NCI-H82 treated with DMSO at 0.1 percent for 48 hours (cell line): ENCODE measurements at regions not wholly inside any gene's neighbourhood (a gene's known extent, or its start where the extent isn't known, plus 50 kb on each side); places are given as distances from the start of the nearest gene placed in this dataset.

Source experiments
- DNase-seq: peaks from one replicate; lab custom pipeline; 2025; ENCODE audit not compliant: unreplicated experiment; lab: John Stamatoyannopoulos, UW

GRCh38 chr14:38850664-38851063 is 252.4 kb downstream of the SEC23A start:
- no peak for DNase-seq

GRCh38 chr14:38848243-38848935 is 254.6 kb downstream of the SEC23A start:
- DNase-seq, result no peak

- DNase-seq, result no peak
Measured at GRCh38 chr14:38847161-38847560, 255.9 kb downstream of the SEC23A start.

- DNase-seq, result no peak
Measured at GRCh38 chr14:38839694-38840365, 263.2 kb downstream of the SEC23A start.

- no peak for DNase-seq
Measured at GRCh38 chr14:38838979-38839323, 264.1 kb downstream of the SEC23A start.

GRCh38 chr14:38838049-38838978 is 264.7 kb downstream of the SEC23A start:
- DNase-seq, result no peak

- no peak for DNase-seq
Measured at GRCh38 chr14:38837343-38838048, 265.5 kb downstream of the SEC23A start.

GRCh38 chr14:38836539-38836938 is 266.5 kb downstream of the SEC23A start:
- DNase-seq, result no peak

GRCh38 chr14:38835874-38836273 is 267.2 kb downstream of the SEC23A start:
- no peak for DNase-seq

- no peak for DNase-seq
Measured at GRCh38 chr14:38828183-38828827, 274.7 kb downstream of the SEC23A start.

GRCh38 chr14:38824706-38825105 is 278.3 kb downstream of the SEC23A start:
- DNase-seq, result no peak

GRCh38 chr14:38818555-38818954 is 284.5 kb downstream of the SEC23A start:
- no peak for DNase-seq

GRCh38 chr14:38808734-38809455 is 294.1 kb downstream of the SEC23A start:
- no peak for DNase-seq

GRCh38 chr14:38799671-38800070 is 303.4 kb downstream of the SEC23A start:
- DNase-seq, result no peak

- DNase-seq, result no peak
Measured at GRCh38 chr14:38794677-38795076, 308.4 kb downstream of the SEC23A start.

GRCh38 chr14:38791862-38792261 is 311.2 kb downstream of the SEC23A start:
- DNase-seq, result no peak

GRCh38 chr14:38790916-38791315 is 312.1 kb downstream of the SEC23A start:
- DNase-seq, result no peak

GRCh38 chr14:38789805-38790204 is 313.2 kb downstream of the SEC23A start:
- no peak for DNase-seq

- no peak for DNase-seq
Measured at GRCh38 chr14:38788060-38788459, 315.0 kb downstream of the SEC23A start.

- DNase-seq, result no peak
Measured at GRCh38 chr14:38786921-38787320, 316.1 kb downstream of the SEC23A start.
